ENCODE measurements at regions not wholly inside any gene's neighbourhood (a gene's known extent, or its start where the extent isn't known, plus 50 kb on each side); places are given as distances from the start of the nearest gene placed in this dataset.
"Not testable (repeated sequence)": the region's sequence is repeated elsewhere in the genome, so short reads cannot be mapped to it uniquely, and the experiment has no call there.

DNA sequence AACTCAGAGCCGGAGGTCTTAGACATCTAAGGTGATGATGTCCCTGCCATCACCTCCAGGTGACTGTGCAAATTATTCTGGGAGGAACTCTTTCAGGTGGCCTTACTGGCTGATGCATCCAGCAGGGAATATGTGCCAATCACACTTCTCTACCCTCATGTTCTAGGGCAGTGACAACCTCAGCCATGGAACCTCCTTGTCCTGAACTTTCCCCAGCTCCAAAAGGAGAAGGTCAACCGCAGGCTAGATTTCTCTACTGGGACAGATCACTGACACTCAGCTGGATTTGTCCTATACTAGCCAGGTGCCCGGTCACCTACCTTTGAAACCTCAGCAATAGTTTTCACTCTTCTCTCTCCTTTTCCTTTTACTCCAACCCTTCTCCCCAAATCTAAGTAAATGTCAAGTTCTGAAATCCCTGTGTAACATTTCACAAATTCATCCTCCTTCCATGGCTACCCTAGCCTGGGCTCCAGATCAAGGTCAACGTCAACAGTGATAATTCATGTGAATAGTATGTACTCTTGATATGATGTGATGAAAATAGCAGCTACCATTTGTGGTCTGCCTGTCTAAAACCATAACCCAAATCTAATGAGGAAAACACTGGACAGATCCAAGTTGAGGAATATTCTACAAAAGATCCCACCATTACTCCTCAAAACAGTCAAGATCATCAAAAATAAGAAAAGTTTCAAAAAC lies 115.0 kb upstream of the EGLN3 start:
- no peak for DNase-seq (ENCODE audit: low read depth in 2 of 2)

DNA sequence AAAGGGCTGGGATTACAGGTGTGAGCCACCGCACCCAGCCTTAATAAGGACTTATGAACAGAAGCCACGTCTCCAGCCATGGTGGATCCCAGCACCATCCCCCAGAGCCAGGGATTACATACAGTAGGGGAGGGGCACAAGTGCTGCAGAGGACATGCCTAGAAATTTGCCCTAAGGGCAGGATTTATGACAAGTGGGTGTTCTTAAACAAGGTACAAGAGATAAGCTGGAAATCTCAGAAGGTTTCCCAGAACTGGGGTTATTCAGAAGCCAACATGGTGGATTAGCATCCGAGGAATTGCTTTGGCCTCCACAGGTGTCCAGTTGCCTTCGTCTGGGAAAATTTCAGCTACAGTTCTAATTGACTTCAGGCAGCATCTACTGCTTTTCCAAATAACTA lies 114.4 kb upstream of the EGLN3 start:
- DNase-seq (ENCODE audit: low read depth in 2 of 2), result no peak

- DNase-seq (ENCODE audit: low read depth in 2 of 2), result no peak
Measured at GRCh38 chr14:34064349-34064748, 113.5 kb upstream of the EGLN3 start.

GRCh38 chr14:34063470-34064164 lies 112.7 kb upstream of the EGLN3 start:
- no peak for DNase-seq (ENCODE audit: low read depth in 2 of 2)

DNA sequence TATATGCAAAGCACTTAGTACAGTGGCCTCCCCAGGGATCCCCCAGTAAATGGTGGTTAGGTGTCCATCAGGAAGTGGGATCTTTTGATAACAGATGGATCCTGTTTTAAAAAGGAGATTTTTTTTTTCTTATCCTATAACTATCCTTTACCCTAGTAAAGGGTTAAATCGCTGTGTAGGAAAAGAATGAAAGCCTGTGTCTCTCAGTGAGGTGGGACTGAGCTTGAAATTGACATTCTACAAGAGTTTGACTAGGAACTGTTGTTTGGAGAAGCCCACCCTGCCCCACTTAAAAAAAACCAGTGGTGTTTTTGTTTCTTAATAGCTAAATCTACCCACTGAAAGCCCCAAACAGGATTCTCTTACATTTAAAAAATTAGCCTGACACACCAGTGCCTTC lies 112.2 kb upstream of the EGLN3 start:
- DNase-seq (ENCODE audit: low read depth in 2 of 2), result no peak

DNA sequence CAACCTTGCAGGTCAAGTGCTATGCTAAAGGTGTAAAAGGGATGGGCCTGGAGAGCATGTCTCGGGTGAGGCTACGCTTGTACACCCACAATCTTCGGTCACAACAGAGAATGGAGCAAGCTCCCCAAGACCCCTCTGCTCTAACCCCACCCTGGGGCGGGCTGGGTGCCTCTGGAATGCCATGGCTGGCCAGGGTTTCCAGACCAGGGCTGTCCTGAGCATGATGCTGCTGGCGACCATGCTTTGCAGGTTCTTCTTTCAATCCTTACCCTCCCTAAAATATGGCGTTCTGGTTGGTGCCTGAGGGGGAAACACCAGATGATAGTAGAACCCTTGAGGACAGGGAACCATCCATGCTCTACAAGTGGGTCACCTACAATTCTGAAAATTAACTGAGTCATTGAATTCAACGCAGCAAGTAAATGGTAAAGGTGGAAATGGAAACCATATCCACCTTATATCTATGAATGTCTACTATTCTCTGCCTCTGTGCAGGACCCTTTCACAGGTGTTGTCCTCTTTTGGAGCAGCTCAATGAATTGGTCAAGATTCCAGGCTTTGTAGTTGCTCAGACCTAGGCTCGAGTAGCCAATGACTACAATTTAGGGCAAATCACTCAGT lies 111.6 kb upstream of the EGLN3 start:
- DNase-seq (ENCODE audit: low read depth in 2 of 2), result no peak

DNA sequence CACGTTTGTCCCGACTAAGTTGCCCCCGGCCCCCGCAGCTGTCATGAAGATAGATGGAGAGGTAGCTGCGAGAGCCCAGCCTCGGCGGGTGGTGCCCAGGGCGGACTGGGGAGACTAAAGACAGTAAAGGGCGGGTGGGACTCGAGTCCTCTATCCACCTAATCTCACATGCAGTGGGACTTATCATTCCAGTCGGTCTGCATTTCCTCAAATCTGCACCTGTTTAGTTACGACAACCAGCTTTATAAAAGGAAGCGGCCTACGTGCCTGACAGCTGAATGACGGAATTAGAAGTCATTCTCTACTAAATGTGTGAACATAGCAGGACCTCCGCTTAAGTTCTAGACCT lies 109.8 kb upstream of the EGLN3 start:
- DNase-seq (ENCODE audit: low read depth in 2 of 2), result no peak

GRCh38 chr14:34059925-34060650 lies 109.2 kb upstream of the EGLN3 start:
- peak; percentile 31 to 37 for DNase-seq (ENCODE audit: low read depth in 2 of 2)

GRCh38 chr14:34059037-34059924 lies 108.4 kb upstream of the EGLN3 start:
- no peak for DNase-seq (ENCODE audit: low read depth in 2 of 2)

GRCh38 chr14:34058510-34058909 lies 107.6 kb upstream of the EGLN3 start:
- DNase-seq (ENCODE audit: low read depth in 2 of 2), result no peak

GRCh38 chr14:34056046-34056445 lies 105.2 kb upstream of the EGLN3 start:
- DNase-seq (ENCODE audit: low read depth in 2 of 2), result no peak

- DNase-seq (ENCODE audit: low read depth in 2 of 2), result no peak
Measured at GRCh38 chr14:34055157-34055950, 104.5 kb upstream of the EGLN3 start.

DNA sequence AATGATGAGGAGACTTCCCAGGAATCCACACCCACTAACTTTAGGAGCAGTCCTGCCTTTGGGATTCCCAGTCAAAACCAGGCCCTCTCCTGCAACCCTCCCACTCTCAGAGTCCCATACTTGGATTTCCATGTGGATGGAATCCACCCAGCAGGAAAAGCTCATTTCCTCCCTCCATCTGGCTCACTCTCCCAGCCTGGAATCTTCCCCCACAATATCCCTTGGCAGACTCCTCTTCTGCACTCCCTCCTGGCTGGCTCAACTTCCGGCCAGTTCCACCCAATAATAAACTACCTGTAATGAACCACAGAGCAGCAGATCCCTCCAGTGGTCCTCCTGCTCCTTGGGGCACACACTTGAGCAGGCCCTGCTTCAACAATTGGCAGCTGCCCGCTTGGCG lies 102.8 kb upstream of the EGLN3 start:
- DNase-seq (ENCODE audit: low read depth in 2 of 2), result no peak

DNA sequence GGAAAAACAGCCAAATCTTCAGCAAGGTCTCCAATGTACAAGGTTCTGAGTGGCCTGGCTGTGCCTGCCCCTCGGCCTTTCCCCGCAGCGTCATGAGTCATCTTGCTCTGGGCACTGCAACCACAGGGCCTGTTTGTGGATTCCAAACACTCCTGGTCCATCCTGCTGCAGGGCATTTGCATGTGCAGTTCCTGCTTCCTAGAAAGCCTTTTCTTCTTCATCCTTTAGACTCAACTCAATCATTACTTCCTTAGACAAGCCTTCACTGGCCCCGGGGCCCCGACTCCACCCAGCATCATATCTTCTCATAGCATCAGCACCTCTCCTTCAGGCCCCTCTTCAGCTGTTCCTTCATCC lies 101.8 kb upstream of the EGLN3 start:
- DNase-seq (ENCODE audit: low read depth in 2 of 2), result no peak

- DNase-seq (ENCODE audit: low read depth in 2 of 2), result no peak
Measured at GRCh38 chr14:34051966-34052657, 101.2 kb upstream of the EGLN3 start.

- DNase-seq (ENCODE audit: low read depth in 2 of 2), result no peak
Measured at GRCh38 chr14:34050606-34051005, 99.7 kb upstream of the EGLN3 start.

DNA sequence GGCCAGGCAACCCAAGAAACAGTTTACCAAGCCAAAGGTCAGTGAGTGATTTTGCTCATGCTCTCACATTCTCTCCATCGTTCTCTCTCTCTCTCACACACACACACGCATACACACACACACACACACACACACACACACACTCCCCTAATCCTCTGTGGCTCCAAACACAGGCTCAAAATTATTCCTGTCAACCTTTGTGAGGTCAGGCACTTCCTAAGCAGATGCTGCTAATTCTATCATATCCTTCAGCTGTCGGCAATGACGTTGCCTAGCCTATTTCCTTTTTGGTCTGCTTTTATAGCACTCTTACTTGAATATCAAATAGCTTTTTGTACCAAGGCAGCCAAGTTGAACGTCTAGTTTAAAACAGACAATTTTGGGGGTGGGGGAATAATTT lies 98.9 kb upstream of the EGLN3 start:
- no peak for DNase-seq (ENCODE audit: low read depth in 2 of 2)

GRCh38 chr14:34049187-34049586 lies 98.3 kb upstream of the EGLN3 start:
- not testable (repeated sequence) for DNase-seq (ENCODE audit: low read depth in 2 of 2)

GRCh38 chr14:34046799-34047520 lies 96.1 kb upstream of the EGLN3 start:
- no peak for DNase-seq (ENCODE audit: low read depth in 2 of 2)
